Eye (tissue), 1 donor: ENCODE measurements at regions not wholly inside any gene's neighbourhood (a gene's known extent, or its start where the extent isn't known, plus 50 kb on each side); places are given as distances from the start of the nearest gene placed in this dataset.
A peak's percentile ranks its signal among the peaks of the same experiment; 100 is the strongest.

Source experiments
- DNase-seq: peaks from one replicate; pipeline ENCODE4 v3.0.0-alpha.2; 2015

- no peak for DNase-seq
Observed at GRCh38 chr2:66691031-66691965, 256.4 kb downstream of the MEIS1 start.

- no peak for DNase-seq
Observed at GRCh38 chr2:66692521-66693054, 257.7 kb downstream of the MEIS1 start.

- DNase-seq: no peak
Observed at GRCh38 chr2:66693076-66693965, 258.4 kb downstream of the MEIS1 start.

- DNase-seq: no peak
Observed at GRCh38 chr2:66694087-66694860, 259.3 kb downstream of the MEIS1 start.

- DNase-seq: peak; percentile 37
Observed at GRCh38 chr2:66695226-66695735, 260.4 kb downstream of the MEIS1 start.

- peak; percentile 67 for DNase-seq
Observed at GRCh38 chr2:66696374-66696773, 261.4 kb downstream of the MEIS1 start.

GRCh38 chr2:66696886-66697285, 262.0 kb downstream of the MEIS1 start:
- no peak for DNase-seq

GRCh38 chr2:66697366-66697765, 262.4 kb downstream of the MEIS1 start:
- DNase-seq: no peak

GRCh38 chr2:66698091-66698490, 263.2 kb downstream of the MEIS1 start:
- DNase-seq: no peak

GRCh38 chr2:66698576-66699239, 263.8 kb downstream of the MEIS1 start:
- peak; percentile 41 for DNase-seq

GRCh38 chr2:66699416-66699792, 264.5 kb downstream of the MEIS1 start:
- DNase-seq: peak; percentile 44

- peak; percentile 89 for DNase-seq
Observed at GRCh38 chr2:66699793-66700676, 265.1 kb downstream of the MEIS1 start.

GRCh38 chr2:66700677-66701066, 265.7 kb downstream of the MEIS1 start:
- DNase-seq: no peak

- no peak for DNase-seq
Observed at GRCh38 chr2:66701251-66701650, 266.3 kb downstream of the MEIS1 start.

GRCh38 chr2:66701656-66702055, 266.7 kb downstream of the MEIS1 start:
- DNase-seq: no peak

GRCh38 chr2:66702301-66702700, 267.4 kb downstream of the MEIS1 start:
- DNase-seq: no peak

GRCh38 chr2:66704786-66705185, 269.9 kb downstream of the MEIS1 start:
- DNase-seq: no peak

GRCh38 chr2:66714610-66715009, 279.7 kb downstream of the MEIS1 start:
- DNase-seq: no peak

- DNase-seq: no peak
Observed at GRCh38 chr2:66717218-66717905, 282.4 kb downstream of the MEIS1 start.

- no peak for DNase-seq
Observed at GRCh38 chr2:66717973-66718372, 283.0 kb downstream of the MEIS1 start.
